GM18868 (cell line): ENCODE measurements at regions not wholly inside any gene's neighbourhood (a gene's known extent, or its start where the extent isn't known, plus 50 kb on each side); places are given as distances from the start of the nearest gene placed in this dataset.

ENCODE experiments used
- ATAC-seq: cut with Tn5 transposase; IDR thresholded peaks from one replicate; pipeline ENCODE4 v1.9.1; 2021; ENCODE audit warnings: mild to moderate bottlenecking, moderate library complexity; ENCODE audit not compliant: unreplicated experiment

DNA sequence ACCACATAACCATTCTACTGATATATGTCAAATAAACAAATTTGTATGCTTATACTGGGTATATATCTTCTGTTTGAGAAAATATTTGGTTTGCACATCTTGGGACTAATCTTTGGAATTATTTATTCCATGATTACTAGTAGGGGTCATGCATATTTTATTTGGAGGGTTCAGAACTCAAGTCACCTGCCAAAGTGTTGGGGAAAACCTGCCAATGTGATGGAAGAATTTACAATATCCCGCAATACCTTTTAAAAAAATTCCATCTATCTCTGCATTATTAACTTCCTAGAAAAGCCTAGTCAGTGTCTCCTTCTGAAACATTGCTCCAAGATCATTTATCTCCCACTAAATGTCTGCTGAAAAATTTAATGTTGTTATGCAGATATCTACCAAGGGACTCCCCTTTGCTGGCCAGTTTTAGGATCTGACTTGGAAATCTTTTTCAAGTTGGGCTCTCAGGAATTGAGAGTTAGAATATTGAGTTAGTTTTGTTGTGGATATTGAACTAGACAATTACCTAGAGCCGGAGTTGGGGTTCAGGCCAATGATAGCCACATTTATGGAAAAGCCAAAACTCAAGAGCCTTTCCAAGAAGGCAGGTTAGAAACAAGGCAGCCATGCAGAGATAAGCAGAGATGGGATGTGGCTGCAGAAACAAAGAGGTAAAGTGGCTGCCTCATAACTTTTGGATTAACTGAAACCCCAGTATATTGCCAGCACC lies 425.2 kb downstream of the ADAMTS20 start:
- ATAC-seq = no peak

- no peak for ATAC-seq
Observed at GRCh38 chr12:43123461-43123860, 428.5 kb downstream of the ADAMTS20 start.

DNA sequence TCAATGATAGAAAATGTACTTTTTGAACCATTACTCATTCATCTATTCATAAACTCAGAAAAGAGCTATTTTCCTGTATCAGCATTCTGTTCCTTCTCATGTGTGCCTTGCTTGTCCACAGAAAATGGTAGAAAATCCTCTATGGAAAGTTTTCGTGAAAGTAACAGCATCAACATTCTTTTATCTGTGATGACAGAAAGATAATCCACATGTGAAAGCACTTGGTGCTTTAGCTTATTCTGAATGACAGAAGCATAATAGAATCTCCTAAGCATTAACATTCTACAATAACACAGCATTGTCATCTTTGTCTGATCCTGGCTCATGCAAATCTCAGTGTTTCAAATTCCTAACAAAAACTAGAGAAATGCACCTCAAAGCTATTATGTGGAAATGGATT lies 431.9 kb downstream of the ADAMTS20 start:
- no peak for ATAC-seq

DNA sequence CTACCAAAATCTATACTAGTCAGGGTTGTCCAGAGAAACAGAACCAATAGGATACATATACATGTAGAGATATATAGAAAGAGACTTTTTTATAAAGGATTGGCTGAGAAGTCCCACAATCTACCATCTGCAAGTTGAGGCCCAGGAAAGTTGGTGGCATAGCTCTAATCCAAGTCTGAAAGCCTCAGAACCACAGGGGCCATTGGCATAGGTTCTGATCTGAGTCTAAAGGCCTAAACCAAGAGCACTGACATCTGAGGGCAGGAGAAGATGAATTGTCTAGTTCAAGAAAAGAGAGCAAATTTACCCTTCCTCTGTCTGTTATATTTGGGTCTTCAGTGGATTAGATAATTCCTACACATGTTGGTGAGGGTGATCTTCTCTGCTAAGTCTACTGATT lies 433.1 kb downstream of the ADAMTS20 start:
- ATAC-seq = no peak

- no peak for ATAC-seq
Observed at GRCh38 chr12:43118234-43118633, 433.8 kb downstream of the ADAMTS20 start.

DNA sequence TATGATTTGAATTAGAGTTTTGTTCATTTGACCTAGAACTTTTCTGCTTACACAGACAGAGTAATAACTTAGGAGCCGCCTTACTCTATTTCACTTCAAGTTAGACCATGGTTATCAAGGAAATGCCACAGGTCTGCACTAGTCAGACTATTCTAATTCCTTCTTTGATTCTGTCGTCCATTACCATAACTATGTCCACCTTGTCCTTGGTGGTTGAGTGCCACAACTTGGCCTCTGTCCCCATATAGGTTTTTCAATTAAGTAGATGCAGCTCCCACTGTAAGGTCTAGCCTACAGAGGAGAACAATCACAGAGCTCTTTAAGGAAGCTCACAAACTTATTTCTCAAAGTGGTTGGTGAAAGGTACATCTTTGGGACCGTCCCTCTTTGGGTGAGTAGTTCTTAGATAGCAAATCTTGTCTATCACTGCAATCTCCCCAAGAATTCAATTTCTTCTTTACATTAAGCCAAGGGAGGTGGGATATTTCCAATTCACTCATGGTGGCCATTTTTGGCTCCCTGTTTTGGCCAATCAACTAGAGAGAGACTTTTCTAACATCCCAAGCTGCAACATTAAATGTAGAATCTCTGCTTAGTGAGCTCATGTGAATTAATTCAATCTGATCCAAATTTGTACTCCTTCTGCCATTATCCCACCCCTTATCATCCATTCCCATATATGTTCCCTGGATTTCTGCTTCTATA lies 434.6 kb downstream of the ADAMTS20 start:
- no peak for ATAC-seq

GRCh38 chr12:43115441-43116160 lies 436.4 kb downstream of the ADAMTS20 start:
- no peak for ATAC-seq

DNA sequence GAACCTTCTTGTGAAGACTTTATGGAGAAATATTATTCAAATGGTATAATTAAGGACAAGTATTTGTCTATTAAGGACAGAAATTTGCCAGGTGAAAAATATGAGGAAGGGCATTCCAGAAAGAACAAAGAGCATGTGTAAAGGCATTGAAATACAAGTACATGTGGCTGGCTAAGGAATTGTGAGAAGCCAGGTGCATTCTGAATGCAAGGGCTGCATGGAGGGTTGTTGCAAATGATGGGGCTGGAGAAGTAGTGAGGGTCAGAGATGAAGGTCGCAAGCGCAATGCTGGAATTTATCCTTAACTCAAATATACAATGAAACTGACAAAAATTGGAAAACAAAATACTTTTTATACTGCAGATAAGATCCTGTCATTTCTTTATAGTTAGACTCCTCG lies 437.7 kb downstream of the ADAMTS20 start:
- ATAC-seq = no peak

DNA sequence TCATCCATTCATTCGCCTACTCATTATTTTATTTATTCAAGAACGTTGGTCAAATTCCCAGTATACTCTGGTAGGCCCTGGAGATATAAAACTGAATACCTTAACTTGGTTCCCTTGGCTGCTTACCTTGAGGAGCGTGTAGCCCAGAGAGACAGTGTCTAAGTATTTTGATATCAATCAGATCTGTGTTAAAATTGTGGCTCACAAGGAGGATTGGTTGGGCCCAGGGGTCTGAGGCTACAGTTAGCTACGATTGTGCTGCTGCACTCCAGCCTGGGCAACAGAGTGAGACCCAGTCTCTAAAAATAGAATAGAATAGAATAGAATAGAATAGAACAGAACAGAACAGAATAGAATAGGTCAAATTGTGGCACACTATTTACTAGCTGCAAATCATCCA lies 438.4 kb downstream of the ADAMTS20 start:
- ATAC-seq = no peak

GRCh38 chr12:43113135-43113534 lies 438.9 kb downstream of the ADAMTS20 start:
- ATAC-seq = no peak

GRCh38 chr12:43112101-43112920 lies 439.7 kb downstream of the ADAMTS20 start:
- no peak for ATAC-seq

GRCh38 chr12:43111608-43112007 lies 440.4 kb downstream of the ADAMTS20 start:
- ATAC-seq = no peak

- ATAC-seq = no peak
Observed at GRCh38 chr12:43109631-43110345, 442.2 kb downstream of the ADAMTS20 start.

DNA sequence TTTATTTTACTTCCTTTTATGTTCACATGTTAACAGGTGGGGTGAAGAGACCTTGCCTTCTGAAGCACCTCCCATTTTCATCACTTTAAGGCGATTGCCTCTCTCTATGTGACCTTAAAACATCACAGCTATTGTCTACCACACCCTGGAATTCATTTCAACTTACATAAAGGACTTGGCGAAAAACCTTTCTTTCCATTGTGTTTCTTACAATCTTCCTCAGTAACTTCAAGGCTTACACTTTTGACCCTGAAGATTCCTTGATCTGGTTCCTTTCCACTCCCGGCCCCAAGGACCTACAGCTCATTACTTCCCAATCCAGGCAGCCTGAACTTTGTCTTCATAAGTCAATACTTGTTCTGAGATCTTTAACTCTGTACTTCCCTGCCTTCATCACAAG lies 443.3 kb downstream of the ADAMTS20 start:
- ATAC-seq = no peak

DNA sequence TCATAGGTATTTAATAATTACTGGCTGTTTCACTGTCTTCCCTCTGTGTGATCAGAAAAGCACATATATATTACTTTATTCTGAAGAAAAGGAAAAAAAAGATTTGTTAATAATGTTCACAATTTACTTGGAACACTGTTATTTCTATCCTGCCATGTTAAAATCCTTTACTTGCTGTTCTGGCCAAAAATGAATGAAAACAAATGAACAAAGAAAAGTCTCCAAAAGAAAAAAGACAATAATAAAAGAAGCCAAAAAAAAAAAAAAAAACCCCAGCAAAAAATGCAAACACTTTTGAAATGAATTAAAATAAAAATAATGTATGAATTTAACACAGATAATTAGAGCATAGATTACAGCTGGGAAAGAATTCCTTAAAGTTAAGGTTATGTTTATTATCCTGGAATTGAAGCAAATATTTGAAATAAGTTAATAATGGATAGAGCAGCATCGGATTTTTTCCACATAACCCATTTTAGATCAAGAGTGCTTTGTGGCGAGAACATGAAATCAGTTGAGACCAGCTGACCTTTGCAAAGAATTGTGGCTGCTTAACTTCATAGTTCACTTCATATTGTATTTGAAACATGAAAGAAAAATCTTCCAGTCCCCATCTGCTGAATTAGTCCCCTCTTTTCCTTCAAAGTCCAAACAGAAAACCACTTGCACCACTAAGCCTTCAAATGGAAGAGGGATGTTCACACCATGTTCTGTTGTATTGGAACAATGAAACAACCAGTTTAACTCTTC lies 444.8 kb downstream of the ADAMTS20 start:
- no peak for ATAC-seq

GRCh38 chr12:43106355-43106754 lies 445.6 kb downstream of the ADAMTS20 start:
- no peak for ATAC-seq

DNA sequence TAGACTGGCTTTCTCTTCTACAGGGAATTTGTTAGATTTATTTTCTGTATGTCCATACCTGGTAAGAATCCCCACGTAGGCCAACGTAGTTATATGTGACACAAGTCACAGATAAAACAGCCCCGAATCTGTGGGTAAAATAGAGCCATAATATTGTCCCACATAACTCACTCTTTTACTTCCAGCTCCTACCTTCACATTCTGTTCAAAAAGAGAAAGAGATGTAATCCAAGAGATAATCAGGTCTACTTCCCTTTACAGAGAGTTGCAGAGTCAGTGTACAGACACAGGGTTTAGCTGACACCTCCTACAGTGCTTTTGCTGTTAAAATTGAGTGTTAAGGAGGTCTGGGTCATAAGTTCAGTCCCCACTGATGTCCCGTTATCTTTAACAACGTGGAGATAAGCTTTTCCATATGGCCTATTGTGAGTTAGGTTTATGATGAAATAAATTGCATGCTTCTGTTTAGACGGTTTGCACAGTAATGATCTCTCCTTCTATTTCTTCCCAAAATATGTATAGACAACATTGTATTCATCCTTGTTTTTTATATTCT lies 446.5 kb downstream of the ADAMTS20 start:
- ATAC-seq = no peak

DNA sequence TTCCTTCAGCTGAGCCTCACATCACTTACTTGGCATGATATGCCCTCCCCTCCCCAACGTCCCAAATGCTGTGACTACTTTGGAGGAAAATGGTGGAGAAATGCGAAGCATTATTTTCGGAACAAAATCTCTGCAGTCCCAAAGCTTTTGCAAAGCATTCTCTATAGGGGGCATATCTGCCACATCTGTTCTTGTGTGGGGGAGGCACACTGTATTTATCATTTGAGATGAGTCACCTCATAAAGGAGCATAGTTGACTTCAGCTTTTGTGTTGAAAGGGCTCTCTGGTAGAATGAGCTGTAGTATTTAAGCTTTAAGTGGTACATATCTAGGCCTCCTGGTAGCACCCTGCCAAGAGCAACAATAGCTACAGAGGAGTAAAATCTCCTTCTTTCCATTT lies 447.5 kb downstream of the ADAMTS20 start:
- ATAC-seq = no peak

DNA sequence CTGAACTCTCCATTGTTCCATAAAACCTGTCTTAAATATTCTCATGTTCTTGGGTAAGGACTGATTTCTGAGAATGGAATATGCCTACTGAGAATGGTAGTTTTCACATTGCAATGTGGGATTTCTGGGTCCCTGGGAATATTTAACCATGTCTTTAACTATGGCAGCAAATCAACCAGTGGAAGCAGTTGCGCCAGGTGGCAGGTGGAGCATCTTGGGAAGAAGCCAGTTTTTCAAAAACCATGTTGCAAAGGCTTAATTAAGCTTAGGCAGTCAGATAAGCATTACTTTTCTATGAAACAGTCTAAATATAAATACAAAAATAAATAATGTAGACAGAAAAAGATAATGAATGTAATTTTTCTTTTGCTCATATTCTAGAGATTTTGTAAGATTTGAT lies 448.1 kb downstream of the ADAMTS20 start:
- ATAC-seq = no peak
